NCI-H460 (cell line): ENCODE measurements at regions not wholly inside any gene's neighbourhood (a gene's known extent, or its start where the extent isn't known, plus 50 kb on each side); places are given as distances from the start of the nearest gene placed in this dataset.
"Not testable (repeated sequence)": the region's sequence is repeated elsewhere in the genome, so short reads cannot be mapped to it uniquely, and the experiment has no call there.

Source experiments
- DNase-seq: peaks from one replicate; pipeline ENCODE4 v3.0.0-alpha.2; 2016; ENCODE audit warnings: low read depth; ENCODE audit errors: extremely low read depth

GRCh38 chr9:73444821-73445220 is 293.2 kb downstream of the ANXA1 start:
- DNase-seq: no peak

GRCh38 chr9:73445384-73445783 is 293.7 kb downstream of the ANXA1 start:
- DNase-seq: not testable (repeated sequence)

- DNase-seq: no peak
Observed at GRCh38 chr9:73446306-73446705, 294.6 kb downstream of the ANXA1 start.

- DNase-seq: no peak
Observed at GRCh38 chr9:73451003-73451402, 299.3 kb downstream of the ANXA1 start.

GRCh38 chr9:73459817-73460216 is 308.2 kb downstream of the ANXA1 start:
- DNase-seq: no peak

GRCh38 chr9:73468716-73469115 is 317.1 kb downstream of the ANXA1 start:
- no peak for DNase-seq

- no peak for DNase-seq
Observed at GRCh38 chr9:73470766-73471165, 319.1 kb downstream of the ANXA1 start.

- DNase-seq: no peak
Observed at GRCh38 chr9:73474002-73474600, 322.4 kb downstream of the ANXA1 start.

GRCh38 chr9:73474625-73475024 is 323.0 kb downstream of the ANXA1 start:
- DNase-seq: no peak

- no peak for DNase-seq
Observed at GRCh38 chr9:73494894-73495293, 343.2 kb downstream of the ANXA1 start.

- DNase-seq: no peak
Observed at GRCh38 chr9:73497796-73498195, 346.1 kb downstream of the ANXA1 start.

- no peak for DNase-seq
Observed at GRCh38 chr9:73515216-73515615, 363.6 kb downstream of the ANXA1 start.

GRCh38 chr9:73523391-73523790 is 371.7 kb downstream of the ANXA1 start:
- DNase-seq: no peak

- no peak for DNase-seq
Observed at GRCh38 chr9:73525350-73525749, 373.7 kb downstream of the ANXA1 start.

- DNase-seq: no peak
Observed at GRCh38 chr9:73527521-73527920, 375.9 kb downstream of the ANXA1 start.

- no peak for DNase-seq
Observed at GRCh38 chr9:73528926-73529325, 377.3 kb downstream of the ANXA1 start.

GRCh38 chr9:73529666-73530065 is 378.0 kb downstream of the ANXA1 start:
- DNase-seq: no peak

GRCh38 chr9:73531051-73531532 is 379.4 kb downstream of the ANXA1 start:
- DNase-seq: no peak

GRCh38 chr9:73531658-73532057 is 380.0 kb downstream of the ANXA1 start:
- DNase-seq: no peak

GRCh38 chr9:73532985-73533384 is 381.3 kb downstream of the ANXA1 start:
- no peak for DNase-seq

- DNase-seq: no peak
Observed at GRCh38 chr9:73536403-73536802, 384.7 kb downstream of the ANXA1 start.

GRCh38 chr9:73537561-73537960 is 385.9 kb downstream of the ANXA1 start:
- no peak for DNase-seq

- no peak for DNase-seq
Observed at GRCh38 chr9:73539881-73540390, 388.3 kb downstream of the ANXA1 start.
